ENCODE measurements at regions not wholly inside any gene's neighbourhood (a gene's known extent, or its start where the extent isn't known, plus 50 kb on each side); places are given as distances from the start of the nearest gene placed in this dataset.

GRCh38 chr20:60813066-60813465 is 439.0 kb upstream of the CDH4 start:
- no peak for DNase-seq (ENCODE audit: low read depth in 2 of 2, low spot score in 1 of 2)

GRCh38 chr20:60815656-60816055 is 436.4 kb upstream of the CDH4 start:
- DNase-seq (ENCODE audit: low read depth in 2 of 2, low spot score in 1 of 2), result no peak

GRCh38 chr20:60816901-60817300 is 435.2 kb upstream of the CDH4 start:
- DNase-seq (ENCODE audit: low read depth in 2 of 2, low spot score in 1 of 2), result no peak

GRCh38 chr20:60817891-60818290 is 434.2 kb upstream of the CDH4 start:
- no peak for DNase-seq (ENCODE audit: low read depth in 2 of 2, low spot score in 1 of 2)

GRCh38 chr20:60819511-60819910 is 432.6 kb upstream of the CDH4 start:
- no peak for DNase-seq (ENCODE audit: low read depth in 2 of 2, low spot score in 1 of 2)

- no peak for DNase-seq (ENCODE audit: low read depth in 2 of 2, low spot score in 1 of 2)
Observed at GRCh38 chr20:60820149-60820548, 431.9 kb upstream of the CDH4 start.

- DNase-seq (ENCODE audit: low read depth in 2 of 2, low spot score in 1 of 2), result no peak
Observed at GRCh38 chr20:60820918-60821317, 431.1 kb upstream of the CDH4 start.

- DNase-seq (ENCODE audit: low read depth in 2 of 2, low spot score in 1 of 2), result no peak
Observed at GRCh38 chr20:60822699-60823607, 429.1 kb upstream of the CDH4 start.

GRCh38 chr20:60835876-60836275 is 416.2 kb upstream of the CDH4 start:
- no peak for DNase-seq (ENCODE audit: low read depth in 2 of 2, low spot score in 1 of 2)

- no peak for DNase-seq (ENCODE audit: low read depth in 2 of 2, low spot score in 1 of 2)
Observed at GRCh38 chr20:60837173-60837770, 414.8 kb upstream of the CDH4 start.

GRCh38 chr20:60838297-60838696 is 413.8 kb upstream of the CDH4 start:
- DNase-seq (ENCODE audit: low read depth in 2 of 2, low spot score in 1 of 2), result no peak

- no peak for DNase-seq (ENCODE audit: low read depth in 2 of 2, low spot score in 1 of 2)
Observed at GRCh38 chr20:60840971-60841370, 411.1 kb upstream of the CDH4 start.

- no peak for DNase-seq (ENCODE audit: low read depth in 2 of 2, low spot score in 1 of 2)
Observed at GRCh38 chr20:60845146-60845545, 406.9 kb upstream of the CDH4 start.

- no peak for DNase-seq (ENCODE audit: low read depth in 2 of 2, low spot score in 1 of 2)
Observed at GRCh38 chr20:60851826-60852704, 400.0 kb upstream of the CDH4 start.

GRCh38 chr20:60857708-60858107 is 394.4 kb upstream of the CDH4 start:
- no peak for DNase-seq (ENCODE audit: low read depth in 2 of 2, low spot score in 1 of 2)

- no peak for DNase-seq (ENCODE audit: low read depth in 2 of 2, low spot score in 1 of 2)
Observed at GRCh38 chr20:60862601-60863000, 389.5 kb upstream of the CDH4 start.

GRCh38 chr20:60863548-60863947 is 388.5 kb upstream of the CDH4 start:
- DNase-seq (ENCODE audit: low read depth in 2 of 2, low spot score in 1 of 2), result no peak

- no peak for DNase-seq (ENCODE audit: low read depth in 2 of 2, low spot score in 1 of 2)
Observed at GRCh38 chr20:60867589-60867988, 384.5 kb upstream of the CDH4 start.

- no peak for DNase-seq (ENCODE audit: low read depth in 2 of 2, low spot score in 1 of 2)
Observed at GRCh38 chr20:60868316-60868891, 383.7 kb upstream of the CDH4 start.

- no peak for DNase-seq (ENCODE audit: low read depth in 2 of 2, low spot score in 1 of 2)
Observed at GRCh38 chr20:60869087-60869486, 383.0 kb upstream of the CDH4 start.

GRCh38 chr20:60869625-60870024 is 382.4 kb upstream of the CDH4 start:
- DNase-seq (ENCODE audit: low read depth in 2 of 2, low spot score in 1 of 2), result no peak
